DND-41 (cell line): ENCODE measurements at regions not wholly inside any gene's neighbourhood (a gene's known extent, or its start where the extent isn't known, plus 50 kb on each side); places are given as distances from the start of the nearest gene placed in this dataset.

Source experiments
- ATAC-seq: fragments of 200-7000 bp; cut with Tn5 transposase; 3 replicates; pipeline ENCODE4 v1.9.1; 2021; ENCODE audit warnings: low read depth; ENCODE audit not compliant: insufficient read depth
- DNase-seq: peaks from one replicate; pipeline ENCODE4 v3.0.0-alpha.2; 2020
- H2AFZ ChIP-seq: 2 replicates; pipeline ENCODE4 v1.6.0; 2012; ENCODE audit warnings: low read depth, low read length
- H3K27ac ChIP-seq: 2 replicates; pipeline ENCODE4 v1.5.1; 2012; ENCODE audit warnings: low read length, inconsistent platforms
- H3K27me3 ChIP-seq: fragments of 200-600 bp; sonication (generic); 2 replicates; pipeline ENCODE4 v1.6.0; 2012; ENCODE audit warnings: low read length, mild to moderate bottlenecking, inconsistent platforms; ENCODE audit not compliant: insufficient read depth, poor library complexity
- H3K36me3 ChIP-seq: 2 replicates; pipeline ENCODE4 v1.5.1; 2012; ENCODE audit warnings: low read length, inconsistent platforms; ENCODE audit not compliant: insufficient read depth
- H3K4me1 ChIP-seq: 2 replicates; pipeline ENCODE4 v1.5.1; 2012; ENCODE audit warnings: mild to moderate bottlenecking, low read length; ENCODE audit not compliant: insufficient read depth
- H3K4me2 ChIP-seq: 2 replicates; pipeline ENCODE4 v1.6.0; 2012; ENCODE audit warnings: mild to moderate bottlenecking, moderate library complexity, low read length, inconsistent platforms; ENCODE audit not compliant: insufficient read depth
- H3K4me3 ChIP-seq, 2 experiments: fragments of 200-600 bp in 1 of 2; shearing (Covaris generic) in 1 of 2; 2 replicates each; pipeline ENCODE4 v1.5.1; 2012 to 2016; ENCODE audit warnings: inconsistent platforms in 2 of 2, low read length in 2 of 2, mild to moderate bottlenecking in 2 of 2, low read depth in 1 of 2, moderate library complexity in 1 of 2
- H3K79me2 ChIP-seq: 2 replicates; pipeline ENCODE4 v1.6.0; 2012; ENCODE audit warnings: low read length, inconsistent platforms; ENCODE audit not compliant: insufficient read depth
- H3K9ac ChIP-seq: 2 replicates; pipeline ENCODE4 v1.6.0; 2012; ENCODE audit warnings: low read depth, mild to moderate bottlenecking, inconsistent platforms, low read length, moderate library complexity
- H3K9me3 ChIP-seq: 2 replicates; pipeline ENCODE4 v1.5.1; 2012; ENCODE audit warnings: low read length, moderate library complexity, mild to moderate bottlenecking, inconsistent platforms; ENCODE audit not compliant: insufficient read depth, severe bottlenecking
- H4K20me1 ChIP-seq: 2 replicates; pipeline ENCODE4 v1.6.0; 2012; ENCODE audit warnings: low read length; ENCODE audit not compliant: insufficient read depth
- CTCF ChIP-seq: IDR thresholded peaks from 2 replicates; pipeline ENCODE4 v1.5.1; 2012; ENCODE audit warnings: borderline replicate concordance, low read length, moderate library complexity, mild to moderate bottlenecking; ENCODE audit not compliant: poor library complexity, severe bottlenecking; ENCODE audit errors: extremely low read depth
- EZH2 ChIP-seq: IDR thresholded peaks from 3 replicates; pipeline ENCODE4 v1.6.1; 2012; ENCODE audit warnings: borderline replicate concordance, low read depth, mild to moderate bottlenecking, moderate library complexity, low read length, inconsistent platforms; ENCODE audit not compliant: severe bottlenecking

- ATAC-seq, result no peak
- Histone ChIP-seq H3K4me1 (no peaks in the 10 kb centered on the region), H4K20me1 (no peaks in the 10 kb centered on the region), H3K4me3 (no peak overlapping the region), H3K36me3 (no peaks in the 10 kb centered on the region), H3K79me2 (no peaks in the 10 kb centered on the region), H3K9ac (no peak overlapping the region), H3K4me2 (no peak overlapping the region), H3K9me3 (no peaks in the 10 kb centered on the region), H3K27ac (no peak overlapping the region), H3K27me3 (peaks cover 4% of the 10 kb centered on the region), H2AFZ (no peak overlapping the region)
- no peak for TF ChIP-seq CTCF
- no peak for TF ChIP-seq EZH2
- DNase-seq, result no peak
These were observed 232.2 kb downstream of the GPAT3 start for GRCh38 chr4:83768146-83768545.

DNA sequence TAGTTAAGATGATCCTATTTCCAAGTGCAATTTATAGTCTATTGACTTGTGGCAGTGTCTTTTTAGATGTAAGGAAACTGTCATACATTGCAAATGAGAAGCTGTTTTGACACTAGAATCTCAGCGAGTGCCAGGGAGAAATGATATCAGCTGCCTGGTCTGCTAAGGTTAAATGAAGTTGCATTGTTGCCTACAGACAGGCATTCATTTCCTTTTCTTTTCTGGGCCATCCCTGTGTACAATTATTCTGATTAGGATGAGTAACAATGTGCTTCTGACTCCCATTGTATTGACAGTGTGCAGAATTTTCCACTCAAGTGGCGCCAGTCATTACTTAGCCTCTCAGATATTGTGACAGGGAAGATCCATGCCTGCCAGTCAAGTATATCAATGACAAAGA, 231.2 kb downstream of the GPAT3 start:
- no peaks in the 10 kb centered on the region for H3K79me2 ChIP-seq
- no peak for TF ChIP-seq EZH2
- TF ChIP-seq CTCF, result no peak
- no peaks in the 10 kb centered on the region for H4K20me1 ChIP-seq
- DNase-seq, result no peak
- H3K4me3 ChIP-seq, result no peak overlapping the region
- H3K27ac ChIP-seq, result no peak overlapping the region
- no peak overlapping the region for H3K9ac ChIP-seq
- H3K4me2 ChIP-seq, result no peak overlapping the region
- no peaks in the 10 kb centered on the region for H3K36me3 ChIP-seq
- H3K27me3 ChIP-seq, result no peaks in the 10 kb centered on the region
- no peak overlapping the region for H2AFZ ChIP-seq
- ATAC-seq, result no peak
- H3K4me1 ChIP-seq, result no peaks in the 10 kb centered on the region
- no peaks in the 10 kb centered on the region for H3K9me3 ChIP-seq

DNA sequence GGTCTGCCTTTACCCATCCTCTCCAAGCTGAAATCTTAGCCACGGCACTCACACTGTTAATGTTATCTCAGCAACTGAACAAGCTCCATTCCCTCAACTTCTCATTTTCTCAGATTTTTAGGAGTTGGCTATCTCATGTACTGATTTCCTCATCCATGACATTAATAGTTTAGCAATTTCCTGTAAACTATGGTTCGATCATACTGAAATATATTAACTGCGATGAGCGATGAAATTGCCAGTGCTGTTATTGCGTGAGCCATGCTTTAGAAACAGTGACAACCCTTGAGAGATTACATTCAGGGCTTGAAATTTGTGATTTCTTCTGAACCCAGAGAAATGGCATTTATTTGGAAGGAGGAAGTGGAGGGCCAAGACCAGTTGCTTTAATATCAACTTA, 223.7 kb downstream of the GPAT3 start:
- Histone ChIP-seq H3K27me3 (no peaks in the 10 kb centered on the region), H3K79me2 (no peaks in the 10 kb centered on the region), H2AFZ (no peak overlapping the region), H3K4me2 (no peak overlapping the region), H3K4me1 (no peaks in the 10 kb centered on the region), H3K9me3 (no peaks in the 10 kb centered on the region), H3K27ac (no peak overlapping the region), H3K36me3 (no peaks in the 10 kb centered on the region), H4K20me1 (no peaks in the 10 kb centered on the region), H3K4me3 (no peak overlapping the region), H3K9ac (no peak overlapping the region)
- ATAC-seq (no peak), DNase-seq (no peak)
- TF ChIP-seq CTCF, result no peak
- TF ChIP-seq EZH2, result no peak

DNA sequence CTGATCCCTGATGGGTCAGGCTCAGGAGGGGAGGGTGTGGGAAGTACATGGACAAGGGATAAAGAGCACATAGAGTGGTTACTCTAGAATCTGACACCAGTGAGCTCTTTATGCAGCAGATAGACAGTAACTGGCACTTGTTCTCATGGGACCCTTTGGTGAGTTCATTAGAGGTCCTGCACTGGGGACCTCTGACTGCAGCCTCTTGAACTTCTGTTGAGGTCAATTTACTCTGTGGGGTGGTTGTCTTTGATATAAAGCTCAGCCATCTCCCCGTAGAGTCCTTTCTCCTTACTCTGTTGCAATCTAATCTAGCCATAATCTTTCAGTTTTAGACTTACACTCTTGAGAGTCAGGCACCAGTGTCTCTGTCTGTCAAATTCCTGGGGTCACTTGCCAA, 222.4 kb downstream of the GPAT3 start:
- no peak overlapping the region for H3K27ac ChIP-seq
- H3K79me2 ChIP-seq, result no peaks in the 10 kb centered on the region
- no peaks in the 10 kb centered on the region for H3K27me3 ChIP-seq
- no peaks in the 10 kb centered on the region for H3K36me3 ChIP-seq
- no peaks in the 10 kb centered on the region for H3K9me3 ChIP-seq
- no peak overlapping the region for H3K4me3 ChIP-seq
- H3K4me2 ChIP-seq, result no peak overlapping the region
- H3K9ac ChIP-seq, result no peak overlapping the region
- ATAC-seq (no peak), DNase-seq (no peak)
- no peaks in the 10 kb centered on the region for H4K20me1 ChIP-seq
- TF ChIP-seq EZH2, result no peak
- TF ChIP-seq CTCF, result no peak
- no peak overlapping the region for H2AFZ ChIP-seq
- no peaks in the 10 kb centered on the region for H3K4me1 ChIP-seq
